HG03521 (cell line): ENCODE measurements at regions not wholly inside any gene's neighbourhood (a gene's known extent, or its start where the extent isn't known, plus 50 kb on each side); places are given as distances from the start of the nearest gene placed in this dataset.
A peak's percentile ranks its signal among the peaks of the same experiment; 100 is the strongest.

Source experiments
- ATAC-seq: cut with Tn5 transposase; IDR thresholded peaks from one replicate; pipeline ENCODE4 v1.9.1; 2021; ENCODE audit warnings: mild to moderate bottlenecking, moderate library complexity; ENCODE audit not compliant: unreplicated experiment

- ATAC-seq, result no peak
Measured at GRCh38 chr9:31065691-31066090, 1318.8 kb upstream of the ACO1 start.

DNA sequence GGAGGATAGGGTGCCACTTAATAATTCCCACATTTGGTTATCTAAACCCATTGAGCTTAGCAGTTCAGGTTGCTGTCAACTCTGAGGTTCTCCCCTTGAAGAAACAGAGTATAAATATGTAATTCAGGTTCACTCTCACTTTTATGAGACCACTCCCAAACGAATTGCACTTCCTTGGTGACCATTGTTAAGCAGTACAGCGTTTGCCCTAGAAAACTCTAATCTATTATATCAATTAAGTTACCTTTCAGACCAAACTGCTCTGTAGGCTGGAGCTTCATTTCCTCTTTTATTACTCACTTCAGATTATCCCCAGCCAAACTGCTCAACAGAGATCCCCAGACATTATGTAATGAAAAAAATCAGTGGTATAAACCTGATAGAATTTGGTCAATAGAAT lies 1317.0 kb upstream of the ACO1 start:
- no peak for ATAC-seq

GRCh38 chr9:31071606-31072286 lies 1312.7 kb upstream of the ACO1 start:
- ATAC-seq, result no peak

DNA sequence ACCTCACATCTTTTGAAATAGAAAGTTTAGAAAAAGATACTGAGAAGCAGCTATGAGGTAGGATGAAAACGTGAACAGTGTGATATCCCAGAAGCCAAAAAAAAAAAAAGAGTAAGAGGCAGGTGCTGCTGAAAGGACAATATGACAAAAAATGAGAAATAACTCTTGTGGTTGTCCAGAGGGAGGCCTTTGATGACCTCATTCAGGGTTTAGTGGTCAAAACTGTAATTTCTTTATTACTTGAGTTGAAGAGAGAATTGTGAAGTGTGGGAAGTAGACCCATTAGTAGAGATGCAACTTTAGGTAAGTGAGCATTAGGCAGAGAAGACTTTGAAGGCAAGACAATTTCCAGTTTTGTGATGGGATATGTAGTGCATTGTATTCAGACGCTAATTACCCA lies 1306.3 kb upstream of the ACO1 start:
- ATAC-seq, result no peak

GRCh38 chr9:31084350-31084749 lies 1300.1 kb upstream of the ACO1 start:
- no peak for ATAC-seq

DNA sequence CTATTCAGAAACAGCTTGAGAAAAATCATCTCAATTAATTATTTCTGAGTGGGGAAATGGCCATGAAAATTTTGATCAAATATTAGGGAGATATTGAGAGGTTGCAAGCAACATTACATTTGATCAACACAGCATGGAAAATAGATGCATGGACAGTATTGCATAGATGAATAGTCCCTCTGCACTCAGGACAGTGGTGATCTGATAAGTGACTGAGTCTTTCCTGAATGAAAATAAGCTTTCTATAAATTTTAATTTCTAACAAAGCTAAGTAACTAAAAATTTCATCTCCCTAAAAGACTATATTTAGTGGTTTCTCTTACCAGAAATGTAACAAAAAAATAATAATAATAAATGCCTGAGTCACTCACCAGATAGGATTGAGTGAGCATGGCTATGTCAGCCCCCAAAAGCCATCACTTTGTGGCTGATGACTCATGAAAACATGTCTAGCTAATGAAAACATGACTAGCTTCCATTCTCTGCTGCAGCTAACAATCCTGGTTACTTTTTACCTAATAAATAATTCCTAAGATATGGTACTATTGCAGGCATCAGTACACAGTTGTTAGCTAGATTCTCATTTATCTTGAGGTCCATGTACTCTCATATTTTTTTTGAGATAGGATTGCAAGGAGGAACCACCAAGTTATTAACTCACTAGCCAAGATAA lies 1294.8 kb upstream of the ACO1 start:
- ATAC-seq, result no peak

DNA sequence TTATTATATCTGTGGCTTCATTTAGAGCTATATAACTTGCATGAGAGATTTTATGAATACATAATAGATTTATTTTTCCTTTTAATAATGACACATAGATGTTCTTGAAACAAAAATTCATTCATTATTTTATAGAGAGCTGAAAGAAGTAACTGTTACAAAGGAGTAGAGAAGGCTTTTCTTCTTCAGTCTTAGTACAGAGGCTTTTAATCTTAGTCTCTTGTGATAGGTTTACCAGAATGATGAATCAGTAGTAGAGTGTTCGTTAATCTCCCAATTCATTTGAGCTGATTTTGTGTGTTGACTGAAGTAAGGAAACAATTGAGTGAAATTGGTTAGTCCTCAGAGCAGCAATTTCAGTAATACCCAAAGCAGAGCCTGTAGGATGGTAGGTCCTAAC lies 1284.1 kb upstream of the ACO1 start:
- no peak for ATAC-seq

- no peak for ATAC-seq
Measured at GRCh38 chr9:31103836-31104235, 1280.6 kb upstream of the ACO1 start.

DNA sequence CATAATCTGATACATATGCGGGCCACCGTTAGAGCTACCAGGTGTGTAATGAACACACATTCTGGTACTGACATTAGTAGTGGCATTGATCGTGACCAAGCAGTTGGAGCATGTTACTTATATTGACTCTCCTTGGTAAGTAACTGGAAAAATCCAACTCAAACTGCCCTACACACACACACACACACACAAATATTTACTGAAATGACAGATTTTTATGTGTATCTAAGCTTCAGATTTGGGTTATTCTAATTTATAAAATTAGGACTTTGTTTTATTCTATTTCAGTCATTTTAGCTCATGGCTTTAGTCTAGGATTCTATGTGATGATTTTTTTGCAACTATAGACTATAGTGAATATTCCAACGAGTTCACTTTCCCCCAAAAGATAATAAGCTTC lies 1280.2 kb upstream of the ACO1 start:
- no peak for ATAC-seq

DNA sequence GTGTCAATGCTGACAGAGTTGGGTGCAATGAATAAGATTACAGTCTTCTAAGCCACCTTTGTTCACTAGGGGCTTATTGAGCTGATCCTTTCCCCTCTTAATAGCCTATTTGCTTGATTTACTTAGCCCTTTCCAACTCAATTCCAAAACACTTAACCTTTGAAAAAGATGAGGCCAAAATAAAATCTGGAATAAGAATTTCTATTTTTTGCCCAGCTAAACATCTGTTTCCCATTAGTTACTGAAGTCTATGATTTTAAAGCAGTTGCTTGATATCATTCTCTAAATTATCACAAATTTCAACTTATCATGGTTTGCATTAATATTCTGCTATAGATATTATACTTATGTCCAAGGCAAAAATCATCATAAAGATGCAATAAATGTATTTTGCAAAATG lies 1272.0 kb upstream of the ACO1 start:
- ATAC-seq, result no peak

- no peak for ATAC-seq
Measured at GRCh38 chr9:31114346-31114745, 1270.1 kb upstream of the ACO1 start.

DNA sequence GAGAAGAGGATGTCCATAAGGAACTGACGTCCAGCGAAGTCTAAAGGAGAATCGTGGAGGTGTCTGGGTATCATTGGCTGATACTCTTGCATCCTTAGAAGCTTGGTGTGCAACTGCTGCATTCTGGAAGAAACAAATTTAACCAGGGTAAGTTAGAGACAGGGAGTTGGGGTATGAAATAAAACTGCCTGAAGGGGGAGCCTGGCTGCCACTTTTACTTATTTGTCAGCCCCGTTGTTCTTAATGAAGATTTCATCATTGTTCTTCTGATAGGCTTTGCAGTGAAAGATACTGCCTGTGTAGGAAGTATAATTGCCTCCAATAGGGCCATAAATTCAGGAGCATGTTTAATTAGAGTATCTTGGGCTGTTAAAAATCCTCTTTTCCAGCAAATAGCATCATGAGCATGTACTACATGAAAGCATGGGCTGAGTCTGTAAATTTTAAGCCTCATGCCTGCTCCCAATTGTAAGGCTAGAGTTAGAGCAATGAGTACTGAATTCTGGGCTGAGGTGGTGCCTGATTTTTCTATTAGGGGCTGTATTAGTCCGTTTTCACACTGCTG lies 1264.5 kb upstream of the ACO1 start:
- peak; percentile 86 for ATAC-seq

DNA sequence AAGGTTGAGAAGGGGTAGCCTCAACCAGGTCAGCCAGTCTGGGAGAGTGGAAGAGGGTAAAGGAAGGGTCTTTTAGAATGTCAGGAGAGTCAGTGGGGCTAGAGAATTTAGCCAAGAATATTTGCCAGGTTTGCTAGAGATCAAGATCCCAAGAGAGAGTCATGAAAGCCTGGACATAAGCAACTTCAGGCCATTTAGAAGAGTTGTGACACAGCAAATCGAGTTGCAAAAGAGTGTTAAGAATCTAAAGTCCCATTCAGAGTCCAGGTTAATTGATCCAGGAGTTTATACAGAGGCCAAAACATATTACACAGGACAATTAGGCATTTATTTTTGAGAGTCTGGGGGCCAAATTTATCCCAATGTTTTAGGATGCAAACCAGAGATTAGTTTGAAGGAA lies 1260.1 kb upstream of the ACO1 start:
- ATAC-seq, result no peak

- no peak for ATAC-seq
Measured at GRCh38 chr9:31135567-31135966, 1248.9 kb upstream of the ACO1 start.

DNA sequence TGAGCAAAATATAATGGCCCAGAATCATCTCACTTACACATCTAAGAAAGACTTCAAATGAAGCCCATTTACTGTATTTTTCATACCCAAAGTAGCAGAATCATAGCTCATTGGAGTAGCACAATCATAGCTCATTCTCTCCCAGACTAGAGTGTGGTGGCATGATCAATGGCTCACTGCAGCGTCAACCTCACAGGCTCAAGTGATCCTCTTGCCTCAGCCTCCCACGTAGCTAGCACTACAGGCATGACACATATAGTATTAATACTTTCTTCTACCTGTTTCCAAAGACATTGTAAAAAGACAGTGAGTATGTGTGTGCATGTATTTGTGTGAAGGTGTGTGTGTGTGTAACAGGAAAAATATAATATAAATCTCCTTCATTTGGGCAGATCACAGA lies 1247.9 kb upstream of the ACO1 start:
- no peak for ATAC-seq

DNA sequence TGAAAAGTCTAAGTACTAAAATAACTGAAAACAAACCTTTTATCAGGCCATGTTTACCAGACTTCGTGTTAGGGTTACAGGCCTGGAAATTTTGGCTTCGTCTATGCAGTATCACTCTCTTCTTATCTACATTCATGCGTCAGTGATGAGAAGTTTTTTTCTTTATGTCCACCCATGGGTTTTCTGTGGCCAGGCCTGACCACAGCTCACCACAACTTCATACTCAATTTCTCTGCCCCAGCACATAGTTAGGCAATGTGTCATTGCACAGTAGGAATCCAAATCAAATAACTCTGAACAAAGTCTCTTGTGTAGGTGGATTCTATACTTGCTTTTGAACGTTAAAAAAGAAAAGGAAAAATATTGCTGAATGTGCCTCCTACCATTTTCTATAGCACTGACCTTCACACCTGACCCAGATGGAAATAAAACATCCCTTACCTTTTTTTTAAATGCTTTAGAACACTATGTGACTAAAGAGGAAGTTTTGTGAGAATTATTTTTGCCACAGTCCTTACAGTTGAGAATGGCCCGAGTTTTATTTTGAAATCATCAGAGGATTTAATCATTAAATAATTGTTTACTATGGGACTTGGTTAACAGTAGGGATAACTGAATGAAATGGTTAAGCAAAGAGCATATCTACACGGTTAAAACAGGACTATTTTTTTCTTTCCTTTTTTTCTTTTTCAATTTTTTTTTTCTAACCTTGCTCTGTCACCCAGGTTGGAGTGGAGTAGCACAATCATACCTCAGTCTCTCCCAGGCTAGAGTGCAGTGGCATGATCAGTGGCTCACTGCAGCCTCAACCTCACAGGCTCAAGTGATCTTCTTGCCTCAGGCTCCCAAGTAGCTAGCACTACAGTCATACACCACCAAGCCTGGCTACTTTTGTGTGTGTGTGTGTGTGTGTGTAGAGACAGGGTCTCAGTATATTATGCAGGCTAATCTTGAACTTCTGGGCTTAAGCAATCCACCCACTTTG lies 1247.0 kb upstream of the ACO1 start:
- no peak for ATAC-seq

- ATAC-seq, result no peak
Measured at GRCh38 chr9:31140316-31140715, 1244.1 kb upstream of the ACO1 start.

GRCh38 chr9:31142456-31142855 lies 1242.0 kb upstream of the ACO1 start:
- ATAC-seq, result no peak

DNA sequence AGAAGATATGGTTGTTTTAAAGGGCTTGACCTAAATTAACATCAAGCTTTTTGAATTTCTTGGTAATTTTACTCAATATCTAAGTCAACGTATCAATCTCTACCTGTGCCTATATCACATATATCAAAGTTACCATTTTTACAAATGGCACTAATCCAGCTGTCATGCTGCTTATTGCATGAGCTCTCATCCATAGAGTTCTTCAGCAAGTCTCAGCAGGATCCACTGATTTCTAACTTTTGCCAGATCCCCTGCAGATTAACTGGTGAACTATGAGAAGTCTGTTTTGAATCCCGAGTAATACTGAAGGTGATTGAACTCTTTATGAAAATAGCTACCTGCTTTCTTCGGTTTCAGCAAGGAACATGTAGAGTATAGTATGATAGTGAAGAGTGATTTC lies 1239.8 kb upstream of the ACO1 start:
- ATAC-seq, result no peak

- ATAC-seq, result peak; percentile 95
Measured at GRCh38 chr9:31146485-31147166, 1237.8 kb upstream of the ACO1 start.
